Naive thymus-derived CD8-positive, alpha-beta T cell (primary cell): ENCODE measurements at regions not wholly inside any gene's neighbourhood (a gene's known extent, or its start where the extent isn't known, plus 50 kb on each side); places are given as distances from the start of the nearest gene placed in this dataset.

Source experiments
- ATAC-seq, 2 donors: fragments of 150-1000 bp; cut with Tn5 transposase in 1 of 2; sonication (Bioruptor Pico), chemical (Tn5 transposase) in 1 of 2; 1 replicate in 1 of 2; 2 replicates in 1 of 2; pipeline ENCODE4 v1.10.0; 2021; ENCODE audit warnings: mild to moderate bottlenecking in 2 of 2, moderate library complexity in 2 of 2
- POLR2A ChIA-PET: fragments of 350-600 bp; sonication (Branson Sonifier 250); formaldehyde crosslinking; loops from one replicate; lab custom pipeline; 2021; ENCODE audit warnings: antibody characterized with exemption; lab: Charles Lee
- DNase-seq, 10 donors: peaks; one replicate each; pipeline versions ENCODE4 v3.0.0 to v3.0.0-alpha.2; 2020 to 2022
- H3K27ac Mint-ChIP-seq, 10 donors: one replicate each; pipeline ENCODE4 v1.8.0; 2020 to 2022; ENCODE audit warnings: mild to moderate bottlenecking in 10 of 10, mixed read lengths in 10 of 10, moderate library complexity in 4 of 10, inconsistent platforms in 1 of 10
- H3K27me3 Mint-ChIP-seq, 5 donors: one replicate each; pipeline ENCODE4 v1.8.0; 2021 to 2022; ENCODE audit warnings: mixed read lengths in 5 of 5
- H3K36me3 Mint-ChIP-seq, 3 donors: one replicate each; pipeline ENCODE4 v1.8.0; 2020 to 2022; ENCODE audit warnings: mixed read lengths in 3 of 3, mild to moderate bottlenecking in 2 of 3, inconsistent platforms in 1 of 3
- H3K4me1 Mint-ChIP-seq, 4 donors: one replicate each; pipeline ENCODE4 v1.8.0; 2021 to 2022; ENCODE audit warnings: mixed read lengths in 4 of 4
- H3K4me3 Mint-ChIP-seq, 10 donors: one replicate each; pipeline ENCODE4 v1.8.0; 2020 to 2022; ENCODE audit warnings: mild to moderate bottlenecking in 10 of 10, mixed read lengths in 10 of 10, moderate library complexity in 6 of 10, inconsistent platforms in 1 of 10
- H3K9me3 Mint-ChIP-seq, 9 donors: one replicate each; pipeline ENCODE4 v1.8.0; 2020 to 2022; ENCODE audit warnings: mixed read lengths in 9 of 9, mild to moderate bottlenecking in 3 of 9, inconsistent platforms in 1 of 9, moderate library complexity in 1 of 9

DNA sequence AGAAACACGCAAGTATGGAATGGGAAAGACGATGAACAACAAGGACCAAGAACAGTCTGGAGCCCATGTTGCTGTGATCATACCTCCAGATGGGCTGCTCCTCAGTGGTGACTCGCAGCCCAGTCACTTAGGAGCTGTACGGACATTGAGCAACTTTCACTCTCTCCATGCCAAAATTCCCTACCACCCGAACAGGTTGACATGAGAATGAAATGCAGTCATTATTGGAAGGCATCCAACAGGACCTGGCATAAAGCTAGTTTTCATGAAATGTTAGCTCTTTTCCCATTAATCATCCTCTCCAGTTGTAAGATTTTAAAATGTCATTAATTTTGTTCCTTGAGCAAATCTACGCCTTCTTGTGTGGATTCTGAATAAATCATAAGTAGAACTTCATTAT, 82.7 kb upstream of the GPM6B start:
- peaks cover 0 to 5% (median 0%) of the 10 kb centered on the region in 5 donors for H3K27me3 Mint-ChIP-seq
- POLR2A ChIA-PET = no interaction called here
- ATAC-seq = no peak
- no peaks in the 10 kb centered on the region for H3K36me3 Mint-ChIP-seq
- no peak overlapping the region for H3K4me3 Mint-ChIP-seq
- H3K4me1 Mint-ChIP-seq = no peaks in the 10 kb centered on the region
- H3K27ac Mint-ChIP-seq = no peak overlapping the region
- no peak for DNase-seq
- no peaks in the 10 kb centered on the region for H3K9me3 Mint-ChIP-seq

GRCh38 chrX:13898603-13899002, 81.7 kb upstream of the GPM6B start:
- no peaks in the 10 kb centered on the region for H3K9me3 Mint-ChIP-seq
- no peaks in the 10 kb centered on the region for H3K4me1 Mint-ChIP-seq
- no peak for ATAC-seq
- POLR2A ChIA-PET = no interaction called here
- H3K4me3 Mint-ChIP-seq = no peak overlapping the region
- H3K27me3 Mint-ChIP-seq = peaks cover 0 to 5% (median 0%) of the 10 kb centered on the region in 5 donors
- H3K36me3 Mint-ChIP-seq = no peaks in the 10 kb centered on the region
- no peak overlapping the region for H3K27ac Mint-ChIP-seq
- no peak for DNase-seq

DNA sequence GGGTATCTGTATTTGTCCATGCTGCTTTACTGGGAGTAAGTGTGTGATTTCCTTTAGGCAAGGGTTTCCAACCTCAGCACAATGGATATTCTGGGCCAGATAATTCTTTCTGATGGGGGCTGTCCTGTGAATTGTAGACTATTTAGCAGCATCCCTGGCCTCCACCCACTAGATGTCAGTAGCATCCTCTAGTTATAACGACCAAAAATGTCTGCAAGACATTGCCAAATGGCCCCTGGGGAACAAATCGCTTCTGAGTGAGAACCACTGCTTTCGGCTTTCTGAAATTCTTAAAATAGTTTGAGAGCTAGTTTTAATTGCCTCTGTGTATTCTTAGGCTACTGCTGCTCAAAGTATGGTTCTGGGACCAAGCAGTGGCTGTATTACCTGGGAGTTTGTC, 81.2 kb upstream of the GPM6B start:
- DNase-seq (no peak), ATAC-seq (no peak)
- peaks cover 0 to 5% (median 0%) of the 10 kb centered on the region in 5 donors for H3K27me3 Mint-ChIP-seq
- H3K4me3 Mint-ChIP-seq = no peak overlapping the region
- no peaks in the 10 kb centered on the region for H3K36me3 Mint-ChIP-seq
- POLR2A ChIA-PET = no interaction called here
- no peaks in the 10 kb centered on the region for H3K4me1 Mint-ChIP-seq
- H3K27ac Mint-ChIP-seq = no peak overlapping the region
- H3K9me3 Mint-ChIP-seq = no peaks in the 10 kb centered on the region

GRCh38 chrX:13897566-13897965, 80.7 kb upstream of the GPM6B start:
- no peak overlapping the region for H3K4me3 Mint-ChIP-seq
- DNase-seq (no peak), ATAC-seq (no peak)
- H3K4me1 Mint-ChIP-seq = no peaks in the 10 kb centered on the region
- no peak overlapping the region for H3K27ac Mint-ChIP-seq
- H3K27me3 Mint-ChIP-seq = peaks cover 0 to 3% (median 0%) of the 10 kb centered on the region in 5 donors
- H3K36me3 Mint-ChIP-seq = no peaks in the 10 kb centered on the region
- no peaks in the 10 kb centered on the region for H3K9me3 Mint-ChIP-seq
- POLR2A ChIA-PET = no interaction called here

GRCh38 chrX:13894888-13895565, 78.1 kb upstream of the GPM6B start:
- no peaks in the 10 kb centered on the region for H3K36me3 Mint-ChIP-seq
- no peaks in the 10 kb centered on the region for H3K9me3 Mint-ChIP-seq
- no peaks in the 10 kb centered on the region for H3K4me1 Mint-ChIP-seq
- no peak for ATAC-seq
- no peaks in the 10 kb centered on the region for H3K27me3 Mint-ChIP-seq
- H3K4me3 Mint-ChIP-seq = no peak overlapping the region
- no peak overlapping the region for H3K27ac Mint-ChIP-seq
- POLR2A ChIA-PET = no interaction called here
- no peak for DNase-seq

- ATAC-seq = no peak
- no peaks in the 10 kb centered on the region for H3K9me3 Mint-ChIP-seq
Observed at GRCh38 chrX:13893826-13894225, 76.9 kb upstream of the GPM6B start.

GRCh38 chrX:13892856-13893255, 76.0 kb upstream of the GPM6B start:
- POLR2A ChIA-PET = no interaction called here
- no peaks in the 10 kb centered on the region for H3K9me3 Mint-ChIP-seq
- DNase-seq = no peak
- ATAC-seq = no peak
- H3K27ac Mint-ChIP-seq = no peak overlapping the region
- H3K4me3 Mint-ChIP-seq = no peak overlapping the region
- H3K36me3 Mint-ChIP-seq = no peaks in the 10 kb centered on the region
- H3K27me3 Mint-ChIP-seq = peaks cover 0 to 2% (median 0%) of the 10 kb centered on the region in 5 donors
- H3K4me1 Mint-ChIP-seq = no peaks in the 10 kb centered on the region

More at GRCh38 chrX:13893826-13894225, 76.9 kb upstream of the GPM6B start:
- no peak overlapping the region for H3K4me3 Mint-ChIP-seq
- H3K27ac Mint-ChIP-seq = no peak overlapping the region
- H3K27me3 Mint-ChIP-seq = no peaks in the 10 kb centered on the region
- no peaks in the 10 kb centered on the region for H3K36me3 Mint-ChIP-seq
- no peaks in the 10 kb centered on the region for H3K4me1 Mint-ChIP-seq
- POLR2A ChIA-PET = no interaction called here
- DNase-seq = no peak

GRCh38 chrX:13891377-13892140, 74.7 kb upstream of the GPM6B start:
- Mint-ChIP-seq H3K9me3 (no peaks in the 10 kb centered on the region), H3K4me1 (no peaks in the 10 kb centered on the region), H3K27me3 (peaks cover 0 to 2% (median 0%) of the 10 kb centered on the region in 5 donors), H3K36me3 (no peaks in the 10 kb centered on the region), H3K4me3 (no peak overlapping the region), H3K27ac (peak overlapping the region in 1 of 10 donors; percentile 13)
- DNase-seq = no peak
- no peak for ATAC-seq
- POLR2A ChIA-PET = interaction anchor here (0.7 kb wide), 1 partner anchor 1733 kb away, joined by 3 read pairs; no protein-coding TSS in a partner anchor

GRCh38 chrX:13890806-13891205, 73.9 kb upstream of the GPM6B start:
- POLR2A ChIA-PET = no interaction called here
- Mint-ChIP-seq H3K36me3 (no peaks in the 10 kb centered on the region), H3K27me3 (peaks cover 0 to 2% (median 0%) of the 10 kb centered on the region in 5 donors), H3K4me1 (no peaks in the 10 kb centered on the region), H3K9me3 (no peaks in the 10 kb centered on the region), H3K4me3 (no peak overlapping the region), H3K27ac (no peak overlapping the region)
- ATAC-seq (no peak), DNase-seq (no peak)

- no peaks in the 10 kb centered on the region for H3K36me3 Mint-ChIP-seq
- H3K4me1 Mint-ChIP-seq = no peaks in the 10 kb centered on the region
- ATAC-seq (no peak), DNase-seq (no peak)
- no peak overlapping the region for H3K4me3 Mint-ChIP-seq
- no peak overlapping the region for H3K27ac Mint-ChIP-seq
- no peaks in the 10 kb centered on the region for H3K9me3 Mint-ChIP-seq
- POLR2A ChIA-PET = no interaction called here
- peaks cover 0 to 2% (median 0%) of the 10 kb centered on the region in 5 donors for H3K27me3 Mint-ChIP-seq
Observed at GRCh38 chrX:13888284-13888683, 71.4 kb upstream of the GPM6B start.

- Mint-ChIP-seq H3K36me3 (no peaks in the 10 kb centered on the region), H3K9me3 (peaks cover 0 to 5% (median 0%) of the 10 kb centered on the region in 9 donors)
Observed at GRCh38 chrX:13885591-13885990, 68.7 kb upstream of the GPM6B start.

DNA sequence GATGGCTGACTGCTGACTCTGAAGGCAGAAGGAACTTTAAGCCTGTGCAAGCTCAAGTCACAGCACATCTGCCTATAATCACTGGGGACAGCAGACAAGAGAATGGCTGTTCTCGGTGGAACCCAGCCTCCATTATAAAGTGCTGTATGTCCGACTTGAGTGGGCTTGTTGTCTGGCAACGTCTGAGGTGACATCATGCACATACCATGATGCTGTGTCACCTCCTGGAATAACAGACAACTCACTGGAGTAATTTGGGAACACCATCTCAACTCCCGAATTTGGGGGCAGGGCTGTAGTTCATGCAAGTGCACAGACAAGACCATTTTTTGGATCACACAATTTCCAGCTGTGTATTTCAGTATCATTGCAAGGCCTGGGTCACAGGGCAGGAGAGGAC, 59.8 kb upstream of the GPM6B start:
- peaks cover 1 to 16% (median 10%) of the 10 kb centered on the region in 5 donors for H3K27me3 Mint-ChIP-seq
- peaks cover 0 to 6% (median 0%) of the 10 kb centered on the region in 9 donors for H3K9me3 Mint-ChIP-seq
- no peaks in the 10 kb centered on the region for H3K36me3 Mint-ChIP-seq
- POLR2A ChIA-PET = no interaction called here
- H3K4me1 Mint-ChIP-seq = no peaks in the 10 kb centered on the region
- no peak overlapping the region for H3K4me3 Mint-ChIP-seq
- H3K27ac Mint-ChIP-seq = no peak overlapping the region
- DNase-seq (no peak), ATAC-seq (no peak)

More at GRCh38 chrX:13885591-13885990, 68.7 kb upstream of the GPM6B start:
- no peak overlapping the region for H3K27ac Mint-ChIP-seq
- no peak overlapping the region for H3K4me3 Mint-ChIP-seq
- POLR2A ChIA-PET = no interaction called here
- H3K4me1 Mint-ChIP-seq = no peaks in the 10 kb centered on the region
- no peak for DNase-seq
- ATAC-seq = no peak
- H3K27me3 Mint-ChIP-seq = peaks cover 0 to 2% (median 0%) of the 10 kb centered on the region in 5 donors

- ATAC-seq (no peak), DNase-seq (no peak)
- H3K9me3 Mint-ChIP-seq = peaks cover 0 to 3% (median 0%) of the 10 kb centered on the region in 9 donors
- no peaks in the 10 kb centered on the region for H3K36me3 Mint-ChIP-seq
- H3K4me1 Mint-ChIP-seq = no peaks in the 10 kb centered on the region
- H3K27ac Mint-ChIP-seq = no peak overlapping the region
- POLR2A ChIA-PET = no interaction called here
- peaks cover 1 to 17% (median 10%) of the 10 kb centered on the region in 5 donors for H3K27me3 Mint-ChIP-seq
- H3K4me3 Mint-ChIP-seq = no peak overlapping the region
Observed at GRCh38 chrX:13875572-13875971, 58.7 kb upstream of the GPM6B start.
